RCC 7860 (cell line): ENCODE measurements at regions not wholly inside any gene's neighbourhood (a gene's known extent, or its start where the extent isn't known, plus 50 kb on each side); places are given as distances from the start of the nearest gene placed in this dataset.
"Not testable (repeated sequence)": the region's sequence is repeated elsewhere in the genome, so short reads cannot be mapped to it uniquely, and the experiment has no call there.

ENCODE experiments used
- DNase-seq: peaks from one replicate; pipeline ENCODE4 v3.0.0-alpha.2; 2015; ENCODE audit warnings: low spot score
- FAIRE-seq: peaks from 2 replicates; lab custom pipeline; 2012; peaks lifted over from hg19 to GRCh38; lab: Jason Lieb, UNC

GRCh38 chr6:20263059-20263458 is 50.8 kb upstream of the MBOAT1 start:
- FAIRE-seq (no peak), DNase-seq (no peak)

- DNase-seq = no peak
- FAIRE-seq = no peak
Observed at GRCh38 chr6:20265842-20266241, 53.6 kb upstream of the MBOAT1 start.

DNA sequence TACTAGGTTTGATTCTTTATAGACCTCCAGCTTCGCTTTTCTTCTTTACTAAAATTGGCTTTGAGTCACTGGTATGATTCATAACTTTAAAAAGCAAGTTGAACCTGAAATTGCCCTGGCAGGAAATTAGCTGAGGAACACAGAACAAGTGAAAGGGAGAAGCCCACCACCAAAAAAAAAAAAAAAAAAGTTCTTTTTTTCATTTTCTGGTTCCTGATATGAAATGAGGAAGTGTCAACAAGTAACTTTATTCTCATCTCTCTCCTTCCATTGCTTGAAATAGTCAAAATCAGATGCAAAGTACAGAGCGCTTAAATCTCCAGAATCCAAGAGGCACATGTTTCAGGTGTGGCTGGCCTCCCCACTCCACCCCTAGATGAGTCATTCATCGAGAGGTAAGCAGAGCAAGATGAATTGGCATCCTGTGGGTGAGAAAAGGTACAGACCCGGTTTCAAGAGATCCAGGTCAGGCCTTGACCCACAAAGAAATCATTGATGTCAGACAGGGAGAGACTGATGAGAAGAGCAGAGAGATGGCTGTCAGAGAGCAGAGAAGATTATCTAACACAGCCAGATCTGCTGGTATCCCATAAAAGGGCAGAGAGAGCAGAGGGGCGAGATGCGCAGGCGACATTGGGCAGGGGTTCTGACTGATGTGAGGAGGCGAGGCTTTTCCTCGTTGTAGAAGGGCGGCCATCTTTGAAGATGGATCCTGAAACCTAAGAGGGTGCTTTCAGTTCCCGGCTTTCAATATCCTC is 54.8 kb upstream of the MBOAT1 start:
- no peak for DNase-seq
- no peak for FAIRE-seq

GRCh38 chr6:20269181-20269580 is 56.9 kb upstream of the MBOAT1 start:
- no peak for FAIRE-seq
- DNase-seq = no peak

DNA sequence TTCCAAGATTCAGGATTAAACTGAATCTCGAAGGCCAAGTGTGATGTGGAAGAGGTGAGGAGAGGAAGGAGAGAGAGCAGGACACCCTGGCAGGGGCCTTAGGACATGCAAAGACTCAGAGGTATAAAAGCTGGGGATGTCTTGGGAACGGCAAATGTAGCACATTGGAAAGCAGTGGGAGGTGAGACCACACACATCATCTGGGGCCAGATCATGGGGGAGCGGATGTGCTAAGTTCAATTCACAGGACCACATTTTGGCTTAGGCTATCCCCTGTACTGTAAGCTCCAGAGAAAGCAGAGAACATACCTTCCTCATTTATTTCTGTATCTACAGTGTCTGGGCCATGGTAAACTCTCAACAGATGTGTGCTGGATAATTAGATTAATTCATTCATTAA is 59.5 kb upstream of the MBOAT1 start:
- DNase-seq (no peak), FAIRE-seq (no peak)

GRCh38 chr6:20274137-20274536 is 61.9 kb upstream of the MBOAT1 start:
- DNase-seq (no peak), FAIRE-seq (no peak)

DNA sequence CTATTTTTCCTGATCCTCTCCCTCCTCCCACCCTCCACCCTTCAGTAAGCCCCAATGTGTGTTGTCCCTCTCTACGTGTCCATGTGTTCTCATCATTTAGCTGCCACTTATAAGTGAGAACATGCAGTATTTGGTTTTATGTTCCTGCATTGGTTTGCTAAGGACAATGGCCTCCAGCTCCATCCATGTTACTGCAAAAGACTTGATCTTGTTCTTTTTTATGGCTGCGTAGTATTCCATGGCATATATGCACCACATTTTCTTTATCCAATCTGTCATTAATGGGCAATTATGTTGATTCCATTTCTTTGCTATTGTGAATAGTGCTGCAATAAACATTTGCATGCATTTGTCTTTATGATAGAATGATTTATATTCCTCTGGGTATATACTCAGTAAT is 63.6 kb upstream of the MBOAT1 start:
- FAIRE-seq, DNase-seq: not testable (repeated sequence)

DNA sequence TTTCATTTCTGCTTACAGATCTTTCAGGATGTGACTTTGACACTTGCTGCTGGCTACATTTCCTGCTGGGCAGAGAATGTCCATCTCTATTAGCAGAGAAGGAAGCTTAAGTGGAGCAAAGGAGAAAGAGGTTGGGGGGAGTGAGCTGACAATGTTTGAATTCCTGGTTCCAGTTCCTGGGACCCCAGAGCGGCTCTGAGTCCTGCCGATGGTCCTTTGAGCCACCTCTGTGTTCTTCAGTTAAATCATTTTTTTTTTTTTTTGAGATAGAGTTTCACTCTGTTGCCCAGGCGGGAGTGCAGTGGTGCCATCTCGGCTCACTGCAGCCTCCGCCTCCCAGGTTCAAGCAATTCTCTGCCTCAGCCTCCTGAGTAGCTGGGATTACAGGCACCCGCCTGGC is 65.5 kb upstream of the MBOAT1 start:
- FAIRE-seq, DNase-seq: not testable (repeated sequence)

DNA sequence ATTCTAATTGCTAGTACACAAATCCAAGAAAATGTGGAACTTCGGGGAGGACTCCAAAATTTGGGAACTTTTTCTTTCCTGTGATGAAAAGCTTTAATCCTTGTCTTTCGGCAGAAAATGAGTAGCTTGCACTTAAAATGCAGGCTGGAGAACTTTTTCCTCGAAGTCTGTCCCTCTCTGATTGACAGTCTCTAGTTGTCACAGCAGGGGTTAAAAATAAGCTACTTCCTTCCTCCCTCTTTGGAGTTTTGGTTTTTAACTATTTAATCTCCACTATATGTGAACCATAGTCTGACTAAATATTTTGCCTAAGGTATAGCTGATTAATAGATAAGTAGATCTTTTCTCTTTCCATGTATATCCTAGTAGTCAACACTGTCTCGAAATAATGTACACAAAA is 66.8 kb upstream of the MBOAT1 start:
- no peak for DNase-seq
- FAIRE-seq = no peak

DNA sequence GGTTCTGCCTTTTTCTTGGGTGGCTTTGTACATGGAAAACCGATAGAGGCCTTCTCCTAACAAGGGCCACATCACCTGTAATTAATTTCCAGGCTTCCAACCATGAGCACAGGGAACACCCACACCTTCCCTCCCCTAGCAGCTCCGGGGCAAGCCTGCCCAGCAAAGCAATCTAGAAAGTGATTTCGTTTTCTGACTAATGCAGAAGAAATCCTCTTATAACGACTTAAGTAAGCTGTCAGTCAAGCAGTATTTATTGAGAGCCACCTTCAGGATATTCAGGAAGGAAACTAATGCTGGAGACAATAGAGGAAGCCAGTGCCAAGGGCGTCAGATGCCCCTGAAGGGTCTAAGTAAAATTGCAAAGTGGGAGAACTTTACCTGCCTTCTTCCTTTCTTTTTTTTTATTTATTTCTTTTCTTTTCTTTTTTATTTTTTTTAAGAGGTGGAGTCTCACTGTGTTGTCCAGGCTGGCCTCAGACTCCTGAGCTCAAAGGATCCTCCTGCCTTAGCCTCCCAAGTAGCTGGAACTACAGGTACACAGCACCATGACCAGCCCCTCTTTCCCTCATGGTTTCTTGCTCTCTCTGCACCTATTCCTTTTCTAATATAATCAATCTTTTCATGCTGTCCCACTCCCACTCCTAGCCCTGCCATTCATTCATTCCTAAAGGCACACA is 67.5 kb upstream of the MBOAT1 start:
- DNase-seq = no peak
- no peak for FAIRE-seq

DNA sequence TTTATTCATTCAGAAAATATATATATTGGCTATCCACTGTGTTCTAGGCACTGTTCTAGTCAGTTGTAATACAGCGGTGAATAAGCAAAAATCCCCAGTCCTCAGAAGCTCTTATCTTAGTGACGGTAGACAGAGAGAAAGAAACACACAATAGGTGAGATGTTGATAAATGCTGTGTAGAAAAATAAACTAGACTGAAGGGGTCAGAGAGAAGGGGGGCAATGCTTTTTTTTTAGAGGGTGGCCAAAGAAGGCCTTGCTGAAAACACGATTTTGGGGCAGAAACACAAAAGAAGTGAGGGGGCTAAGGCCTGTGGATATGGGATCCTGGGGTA is 68.0 kb upstream of the MBOAT1 start:
- FAIRE-seq = no peak
- DNase-seq = no peak

GRCh38 chr6:20284672-20285071 is 72.4 kb upstream of the MBOAT1 start:
- DNase-seq (no peak), FAIRE-seq (no peak)

DNA sequence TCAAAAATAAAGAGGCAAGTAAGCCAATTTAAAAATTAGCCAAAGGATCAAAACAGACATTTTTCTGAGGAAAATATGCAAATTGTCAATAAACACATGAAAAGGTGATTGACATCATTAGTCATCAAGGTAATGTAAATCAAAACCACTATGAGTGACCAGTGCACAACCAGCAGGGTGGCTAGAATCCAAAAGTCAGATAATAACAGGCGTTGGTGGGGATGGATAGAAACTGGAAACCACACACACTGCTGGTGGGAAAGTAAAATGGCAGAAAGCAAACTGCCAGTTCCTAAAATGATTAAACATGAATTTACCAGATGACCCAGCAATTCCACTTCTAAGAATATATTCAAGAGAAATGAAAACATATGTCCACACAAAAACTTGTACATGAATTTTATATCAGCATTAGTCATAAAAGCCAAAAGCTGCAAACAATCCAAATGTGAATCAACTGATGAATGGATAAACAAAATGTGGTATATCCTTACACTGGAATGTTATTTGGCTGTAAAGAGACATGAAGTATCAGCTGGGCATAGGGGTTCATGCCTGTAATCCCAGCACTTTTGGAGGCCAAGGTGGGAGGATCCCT is 74.8 kb upstream of the MBOAT1 start:
- DNase-seq (no peak), FAIRE-seq (no peak)

GRCh38 chr6:20291764-20292580 is 79.7 kb upstream of the MBOAT1 start:
- DNase-seq (peak; percentile 45), FAIRE-seq (peak; percentile 79)

DNA sequence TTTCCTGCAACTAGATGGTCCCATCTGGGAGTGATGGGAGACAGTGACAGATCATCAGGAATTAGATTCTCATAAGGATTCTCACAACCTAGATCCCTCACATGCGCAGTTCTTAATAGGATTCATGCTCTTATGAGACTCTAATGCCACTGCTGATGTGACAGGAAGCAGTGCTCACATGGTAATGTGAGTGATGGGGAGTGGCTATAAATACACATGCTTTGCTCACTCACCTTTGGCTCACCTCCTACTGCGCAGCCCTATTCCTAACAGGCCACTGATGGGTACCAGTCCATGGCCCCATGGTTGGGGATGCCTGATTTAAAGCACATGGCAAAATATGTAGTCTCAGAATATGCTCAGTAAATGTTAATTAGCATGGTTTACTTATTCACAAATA is 80.6 kb upstream of the MBOAT1 start:
- FAIRE-seq = no peak
- no peak for DNase-seq

DNA sequence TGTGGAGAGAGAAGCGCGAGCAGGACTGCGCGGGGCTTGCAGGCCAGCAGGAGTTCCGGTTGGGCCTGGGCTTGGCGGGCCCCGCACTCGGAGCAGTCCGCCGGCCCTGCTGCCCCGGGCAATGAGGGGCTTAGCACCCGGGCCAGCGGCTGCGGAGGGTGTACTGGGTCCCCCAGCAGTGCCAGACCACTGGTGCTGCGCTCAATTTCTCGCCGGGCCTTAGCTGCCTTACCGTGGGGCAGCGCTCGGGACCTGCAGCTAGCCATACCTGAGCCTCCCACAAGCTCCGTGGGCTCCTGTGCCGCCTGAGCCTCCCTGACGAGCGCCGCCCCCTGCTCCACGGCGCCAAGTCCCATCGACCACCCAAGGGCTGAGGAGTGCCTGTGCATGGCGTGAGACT is 89.0 kb upstream of the MBOAT1 start:
- FAIRE-seq (no peak), DNase-seq (no peak)

- no peak for FAIRE-seq
- no peak for DNase-seq
Observed at GRCh38 chr6:20302168-20302567, 89.9 kb upstream of the MBOAT1 start.

DNA sequence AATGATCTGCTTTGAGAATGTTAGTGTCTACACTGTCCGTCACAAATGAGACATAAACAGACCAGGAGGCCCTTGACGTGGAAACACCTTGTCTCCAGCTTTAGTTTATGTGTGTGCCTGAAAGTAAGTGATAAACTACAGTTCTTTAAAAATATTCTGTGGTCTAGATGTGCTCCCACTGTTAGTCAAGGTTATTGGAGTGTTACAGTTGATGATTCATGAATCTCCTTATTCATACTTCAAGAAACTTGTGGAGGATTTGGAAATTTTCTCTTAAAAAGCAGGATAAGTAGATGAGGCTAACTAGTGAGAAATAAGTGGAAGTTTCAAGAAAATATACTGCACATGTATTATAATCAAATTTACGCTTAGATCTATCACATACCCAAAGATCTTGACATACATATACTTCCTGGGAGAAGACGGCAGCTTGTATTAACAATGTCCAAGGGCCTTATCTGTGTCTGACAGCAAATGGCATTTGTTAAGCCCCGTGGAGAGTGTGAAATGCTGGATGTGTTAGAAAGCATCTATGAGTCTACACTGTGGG is 90.5 kb upstream of the MBOAT1 start:
- FAIRE-seq (peak; percentile 89), DNase-seq (peak; percentile 43)

DNA sequence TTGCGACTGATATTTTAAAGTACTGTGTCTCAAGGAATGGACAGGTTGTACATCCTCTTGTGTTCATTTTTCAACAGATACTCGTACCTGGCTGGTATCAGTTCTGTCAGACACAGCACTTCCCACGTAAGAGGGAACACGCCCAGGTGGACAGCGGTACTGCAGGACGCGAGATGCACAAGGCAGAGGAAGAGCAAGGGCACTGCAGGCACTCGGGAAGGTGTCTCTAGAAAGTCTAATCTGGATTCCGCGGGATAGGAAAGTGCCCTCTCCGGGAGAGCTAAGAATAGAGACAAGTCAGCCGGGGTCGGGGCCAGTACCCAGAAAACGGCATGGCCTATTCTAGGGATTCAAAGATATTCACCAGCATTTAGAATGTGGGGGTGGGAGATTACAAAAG is 94.2 kb upstream of the MBOAT1 start:
- FAIRE-seq (no peak), DNase-seq (no peak)

GRCh38 chr6:20309186-20309585 is 92.5 kb upstream of the E2F3 start:
- DNase-seq = no peak
- no peak for FAIRE-seq

GRCh38 chr6:20310185-20310584 is 91.5 kb upstream of the E2F3 start:
- DNase-seq (no peak), FAIRE-seq (no peak)
